GM23338 (cell line): ENCODE measurements at regions not wholly inside any gene's neighbourhood (a gene's known extent, or its start where the extent isn't known, plus 50 kb on each side); places are given as distances from the start of the nearest gene placed in this dataset.

Source experiments
- ATAC-seq: fragments of 200-7000 bp; cut with Tn5 transposase; 3 replicates; pipeline ENCODE4 v1.9.1; 2020
- DNase-seq: peaks from one replicate; pipeline ENCODE4 v3.0.0-alpha.2; 2015; ENCODE audit warnings: low spot score
- H2AFZ ChIP-seq: fragments of 200-600 bp; sonication (generic); 2 replicates; pipeline ENCODE4 v1.8.0; 2016; ENCODE audit warnings: antibody characterized with exemption, mild to moderate bottlenecking, moderate library complexity
- H3F3A ChIP-seq: fragments of 200-600 bp; sonication (generic); replicated peaks from 2 replicates; pipeline ENCODE4 v1.8.0; 2017; ENCODE audit warnings: antibody characterized with exemption, mixed run types, low read depth
- H3K27ac ChIP-seq: fragments of 200-600 bp; sonication (generic); 2 replicates; pipeline ENCODE4 v1.6.1; 2016; ENCODE audit warnings: low read depth
- H3K27me3 ChIP-seq: fragments of 200-600 bp; sonication (generic); 2 replicates; pipeline ENCODE4 v1.8.0; 2016; ENCODE audit warnings: mild to moderate bottlenecking, mixed run types, moderate library complexity; ENCODE audit not compliant: insufficient read depth
- H3K36me3 ChIP-seq: fragments of 200-600 bp; sonication (generic); 2 replicates; pipeline ENCODE4 v1.8.0; 2016; ENCODE audit warnings: mild to moderate bottlenecking; ENCODE audit not compliant: insufficient read depth
- H3K4me1 ChIP-seq: fragments of 200-600 bp; sonication (generic); 2 replicates; pipeline ENCODE4 v1.8.0; 2016; ENCODE audit warnings: mild to moderate bottlenecking, moderate library complexity; ENCODE audit not compliant: insufficient read depth
- H3K4me2 ChIP-seq: fragments of 200-600 bp; sonication (generic); 2 replicates; pipeline ENCODE4 v1.7.1; 2017; ENCODE audit warnings: mixed run types
- H3K4me3 ChIP-seq: fragments of 200-600 bp; sonication (generic); 2 replicates; pipeline ENCODE4 v1.6.1; 2016; ENCODE audit warnings: mixed run types
- H3K79me2 ChIP-seq: fragments of 200-600 bp; sonication (generic); replicated peaks from 2 replicates; pipeline ENCODE4 v1.8.0; 2017; ENCODE audit warnings: mild to moderate bottlenecking; ENCODE audit not compliant: insufficient read depth
- H3K9me2 ChIP-seq: fragments of 200-600 bp; sonication (generic); 2 replicates; pipeline ENCODE4 v1.8.0; 2017; ENCODE audit not compliant: insufficient read depth
- H4K20me1 ChIP-seq: fragments of 200-600 bp; sonication (generic); replicated peaks from 2 replicates; pipeline ENCODE4 v1.8.0; 2017; ENCODE audit warnings: mild to moderate bottlenecking; ENCODE audit not compliant: insufficient read depth
- H3K27ac Mint-ChIP-seq: 2 replicates; pipeline ENCODE4 v1.8.0; 2020; ENCODE audit warnings: inconsistent platforms, mild to moderate bottlenecking, moderate library complexity, mixed read lengths
- H3K27me3 Mint-ChIP-seq: 3 replicates; pipeline ENCODE4 v1.8.0; 2022; ENCODE audit warnings: low read depth, mild to moderate bottlenecking, moderate library complexity, mixed read lengths, inconsistent platforms; ENCODE audit not compliant: insufficient read depth, poor library complexity
- H3K36me3 Mint-ChIP-seq: 3 replicates; pipeline ENCODE4 v1.8.0; 2021; ENCODE audit warnings: low read depth, mild to moderate bottlenecking, inconsistent platforms, moderate library complexity, mixed read lengths
- H3K4me1 Mint-ChIP-seq: 3 replicates; pipeline ENCODE4 v1.8.0; 2020; ENCODE audit warnings: mild to moderate bottlenecking, inconsistent platforms, mixed read lengths
- H3K4me3 Mint-ChIP-seq: 3 replicates; pipeline ENCODE4 v1.8.0; 2021; ENCODE audit warnings: moderate library complexity, mild to moderate bottlenecking, inconsistent platforms, mixed read lengths
- H3K9me3 Mint-ChIP-seq: 3 replicates; pipeline ENCODE4 v1.8.0; 2020; ENCODE audit warnings: moderate library complexity, mild to moderate bottlenecking, inconsistent platforms, mixed read lengths
- CREB1 ChIP-seq: fragments of 250-450 bp; sonication (Bioruptor Pico); IDR thresholded peaks from 2 replicates; pipeline ENCODE4 v1.5.0; 2020; ENCODE audit warnings: low read depth, mild to moderate bottlenecking, moderate library complexity
- CTCF ChIP-seq, 2 experiments: fragments of 200-600 bp in 1 of 2; sonication (generic) in 1 of 2; conservative IDR thresholded peaks; 2 replicates each; pipeline versions ENCODE4 v1.5.1 to v1.6.1; 2016 to 2017; ENCODE audit warnings: antibody characterized with exemption in 2 of 2, low read depth in 2 of 2, mild to moderate bottlenecking in 2 of 2, moderate library complexity in 1 of 2
- ETS1 ChIP-seq: IDR thresholded peaks from 2 replicates; pipeline ENCODE4 v1.6.1; 2016; ENCODE audit warnings: antibody characterized with exemption
- EZH2phosphoT487 ChIP-seq: fragments of 200-600 bp; sonication (generic); IDR thresholded peaks from one replicate; pipeline ENCODE4 v1.8.1; 2018; ENCODE audit warnings: antibody characterized with exemption; ENCODE audit not compliant: unreplicated experiment
- JUNB ChIP-seq: IDR thresholded peaks from one replicate; pipeline ENCODE4 v1.6.1; 2016; ENCODE audit warnings: antibody characterized with exemption; ENCODE audit not compliant: unreplicated experiment
- NANOG ChIP-seq: IDR thresholded peaks from 2 replicates; pipeline ENCODE4 v1.6.1; 2016; ENCODE audit warnings: antibody characterized with exemption, borderline replicate concordance
- POLR2AphosphoS5 ChIP-seq: IDR thresholded peaks from 2 replicates; pipeline ENCODE4 v1.6.1; 2016; ENCODE audit warnings: antibody characterized with exemption, low read depth
- REST ChIP-seq: IDR thresholded peaks from one replicate; pipeline ENCODE4 v1.6.1; 2018; ENCODE audit warnings: antibody characterized with exemption; ENCODE audit not compliant: unreplicated experiment
- STAT1 ChIP-seq: IDR thresholded peaks from one replicate; pipeline ENCODE4 v1.6.1; 2016; ENCODE audit warnings: antibody characterized with exemption; ENCODE audit not compliant: unreplicated experiment
- ZNF331 ChIP-seq: fragments of 250-450 bp; sonication (Bioruptor Pico); IDR thresholded peaks from 2 replicates; pipeline ENCODE4 v1.5.0; 2020; ENCODE audit warnings: low read depth, mild to moderate bottlenecking, moderate library complexity

- TF ChIP-seq REST (no peak), NANOG (no peak), EZH2phosphoT487 (no peak), CREB1 (CRISPR knock-in tag) (no peak), ZNF331 (CRISPR knock-in tag) (no peak), STAT1 (no peak)
Observed at GRCh38 chr2:193505620-193506019, 1310.9 kb upstream of the TMEFF2 start (continued).

- Histone ChIP-seq H3K79me2 (peaks cover 17% of the 10 kb centered on the region), H3K27me3 (no peaks in the 10 kb centered on the region), H3F3A (no peaks in the 10 kb centered on the region), H3K4me1 (no peaks in the 10 kb centered on the region; the same call in 1 of the 2 replicates), H3K4me2 (peak overlapping the region; percentile 83), H4K20me1 (no peaks in the 10 kb centered on the region), H3K9me2 (peaks cover 4% of the 10 kb centered on the region; the same call in 1 of the 2 replicates), H3K27ac (peak overlapping the region; percentile 87), H2AFZ (peak overlapping the region; percentile 97), H3K4me3 (peak overlapping the region; percentile 53), H3K36me3 (no peaks in the 10 kb centered on the region)
- DNase-seq (peak; percentile 81), ATAC-seq (peak; percentile 96)
- no peaks in the 10 kb centered on the region for H3K4me1 Mint-ChIP-seq
- no peak overlapping the region for H3K4me3 Mint-ChIP-seq
- H3K27ac Mint-ChIP-seq, result no peak overlapping the region
- no peaks in the 10 kb centered on the region for H3K9me3 Mint-ChIP-seq
- peaks cover 7% of the 10 kb centered on the region for H3K27me3 Mint-ChIP-seq
- H3K36me3 Mint-ChIP-seq, result no peaks in the 10 kb centered on the region; the same call in 2 of the 3 replicates
- TF ChIP-seq ETS1 (no peak), ZNF331 (CRISPR knock-in tag) (no peak), POLR2AphosphoS5 (no peak; the same call in 1 of the 2 replicates), JUNB (no peak), CTCF (conservative IDR thresholded peaks at IDR 0.05; ENCODE audit: low read depth in 2 of 2) (0 out of 4 replicates have a peak, but pooled peaks of 1 of the 2 experiments have one; percentile 1)
Observed at GRCh38 chr2:193502363-193503035, 1307.8 kb upstream of the TMEFF2 start.
